Breast epithelium (tissue), 3 donors: ENCODE measurements at regions not wholly inside any gene's neighbourhood (a gene's known extent, or its start where the extent isn't known, plus 50 kb on each side); places are given as distances from the start of the nearest gene placed in this dataset.

Experiments used
- POLR2A ChIP-seq: fragments of 450-650 bp; IDR thresholded peaks from one replicate; pipeline ENCODE4 v1.6.1; 2016; ENCODE audit warnings: antibody characterized with exemption, mild to moderate bottlenecking, moderate library complexity
- POLR2AphosphoS5 ChIP-seq, 3 donors: sonication (generic); formaldehyde crosslinking; IDR thresholded peaks; one replicate each; pipeline ENCODE4 v1.6.1; 2017; ENCODE audit warnings: antibody characterized with exemption in 3 of 3
- TF ChIP-seq, protein P1 (sequence below), 3 donors: fragments of 450-650 bp; IDR thresholded peaks; one replicate each; pipeline ENCODE4 v1.5.1; 2016 to 2017; ENCODE audit warnings: antibody characterized with exemption in 3 of 3, mild to moderate bottlenecking in 3 of 3, moderate library complexity in 3 of 3

DNA sequence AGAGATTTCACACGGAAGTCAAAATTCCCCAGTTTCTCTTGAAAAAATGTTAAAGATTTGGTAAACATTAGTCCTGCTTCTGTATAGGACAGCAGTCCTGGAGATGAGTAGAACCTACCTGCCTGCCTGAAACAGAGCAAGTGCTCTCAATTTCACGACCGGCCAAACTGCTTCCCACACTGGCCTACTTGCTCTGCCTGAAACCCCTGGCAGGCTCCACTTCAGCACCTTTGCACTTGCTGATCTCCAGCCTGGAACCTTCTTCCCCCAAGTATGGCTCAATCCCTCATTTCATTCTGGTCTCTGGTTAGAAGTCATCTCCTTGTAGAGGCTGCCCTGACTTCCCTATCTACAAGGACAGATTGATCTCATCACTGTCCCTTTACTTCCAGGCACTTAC, 271.4 kb downstream of the DLEU7 start:
- no peak for TF ChIP-seq POLR2A
- TF ChIP-seq, protein P1, sequence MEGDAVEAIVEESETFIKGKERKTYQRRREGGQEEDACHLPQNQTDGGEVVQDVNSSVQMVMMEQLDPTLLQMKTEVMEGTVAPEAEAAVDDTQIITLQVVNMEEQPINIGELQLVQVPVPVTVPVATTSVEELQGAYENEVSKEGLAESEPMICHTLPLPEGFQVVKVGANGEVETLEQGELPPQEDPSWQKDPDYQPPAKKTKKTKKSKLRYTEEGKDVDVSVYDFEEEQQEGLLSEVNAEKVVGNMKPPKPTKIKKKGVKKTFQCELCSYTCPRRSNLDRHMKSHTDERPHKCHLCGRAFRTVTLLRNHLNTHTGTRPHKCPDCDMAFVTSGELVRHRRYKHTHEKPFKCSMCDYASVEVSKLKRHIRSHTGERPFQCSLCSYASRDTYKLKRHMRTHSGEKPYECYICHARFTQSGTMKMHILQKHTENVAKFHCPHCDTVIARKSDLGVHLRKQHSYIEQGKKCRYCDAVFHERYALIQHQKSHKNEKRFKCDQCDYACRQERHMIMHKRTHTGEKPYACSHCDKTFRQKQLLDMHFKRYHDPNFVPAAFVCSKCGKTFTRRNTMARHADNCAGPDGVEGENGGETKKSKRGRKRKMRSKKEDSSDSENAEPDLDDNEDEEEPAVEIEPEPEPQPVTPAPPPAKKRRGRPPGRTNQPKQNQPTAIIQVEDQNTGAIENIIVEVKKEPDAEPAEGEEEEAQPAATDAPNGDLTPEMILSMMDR (IDR thresholded peaks at IDR 0.05), result no peak
- no peak for TF ChIP-seq POLR2AphosphoS5 (IDR thresholded peaks at IDR 0.05)
